ENCODE measurements at regions not wholly inside any gene's neighbourhood (a gene's known extent, or its start where the extent isn't known, plus 50 kb on each side); places are given as distances from the start of the nearest gene placed in this dataset.

- TF ChIP-seq, protein P1, sequence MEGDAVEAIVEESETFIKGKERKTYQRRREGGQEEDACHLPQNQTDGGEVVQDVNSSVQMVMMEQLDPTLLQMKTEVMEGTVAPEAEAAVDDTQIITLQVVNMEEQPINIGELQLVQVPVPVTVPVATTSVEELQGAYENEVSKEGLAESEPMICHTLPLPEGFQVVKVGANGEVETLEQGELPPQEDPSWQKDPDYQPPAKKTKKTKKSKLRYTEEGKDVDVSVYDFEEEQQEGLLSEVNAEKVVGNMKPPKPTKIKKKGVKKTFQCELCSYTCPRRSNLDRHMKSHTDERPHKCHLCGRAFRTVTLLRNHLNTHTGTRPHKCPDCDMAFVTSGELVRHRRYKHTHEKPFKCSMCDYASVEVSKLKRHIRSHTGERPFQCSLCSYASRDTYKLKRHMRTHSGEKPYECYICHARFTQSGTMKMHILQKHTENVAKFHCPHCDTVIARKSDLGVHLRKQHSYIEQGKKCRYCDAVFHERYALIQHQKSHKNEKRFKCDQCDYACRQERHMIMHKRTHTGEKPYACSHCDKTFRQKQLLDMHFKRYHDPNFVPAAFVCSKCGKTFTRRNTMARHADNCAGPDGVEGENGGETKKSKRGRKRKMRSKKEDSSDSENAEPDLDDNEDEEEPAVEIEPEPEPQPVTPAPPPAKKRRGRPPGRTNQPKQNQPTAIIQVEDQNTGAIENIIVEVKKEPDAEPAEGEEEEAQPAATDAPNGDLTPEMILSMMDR (conservative IDR thresholded peaks at IDR 0.05 in 1 of 2, IDR thresholded peaks at IDR 0.05 in 1 of 2; ENCODE audit: extremely low read depth in 1 of 2, insufficient read depth in 1 of 2, low read depth in 1 of 2, low read length in 2 of 2) = peak in 1 of 2 donors; percentile 32
- no peak for TF ChIP-seq EZH2 (IDR thresholded peaks at IDR 0.05; ENCODE audit: borderline replicate concordance, low read length)
These were observed 224.4 kb downstream of the TPBG start for GRCh38 chr6:82588020-82588419.
